ENCODE measurements at regions not wholly inside any gene's neighbourhood (a gene's known extent, or its start where the extent isn't known, plus 50 kb on each side); places are given as distances from the start of the nearest gene placed in this dataset.

DNA sequence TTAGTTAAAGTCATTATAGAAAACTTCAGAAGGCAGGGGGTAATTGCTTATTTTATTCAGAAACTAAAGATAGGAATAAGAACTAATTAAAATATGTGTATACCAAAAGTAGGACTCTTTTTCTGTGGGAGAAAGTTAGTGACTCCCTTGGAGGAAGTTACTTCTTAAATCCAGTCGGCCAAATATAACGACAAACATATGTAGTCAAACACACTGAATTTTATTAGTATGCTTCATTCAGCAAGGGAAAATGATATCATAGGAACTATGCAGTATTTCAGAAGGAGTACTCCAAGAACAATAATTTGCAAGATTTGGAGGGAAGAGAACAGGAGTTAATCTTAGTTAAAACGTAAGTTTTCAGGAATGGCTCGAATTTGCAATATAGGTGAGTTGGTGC, 432.6 kb downstream of the CYLC2 start (continued):
- TF ChIP-seq ATF7 (IDR thresholded peaks at IDR 0.05): no peak
- TF ChIP-seq ATF7 (CRISPR knock-in tag; IDR thresholded peaks at IDR 0.05): no peak
- no peak for TF ChIP-seq SP1 (IDR thresholded peaks at IDR 0.05)
- TF ChIP-seq SP1 (CRISPR knock-in tag; IDR thresholded peaks at IDR 0.05): no peak
- TF ChIP-seq ZNF850 (CRISPR knock-in tag; conservative IDR thresholded peaks at IDR 0.05): no peak

DNA sequence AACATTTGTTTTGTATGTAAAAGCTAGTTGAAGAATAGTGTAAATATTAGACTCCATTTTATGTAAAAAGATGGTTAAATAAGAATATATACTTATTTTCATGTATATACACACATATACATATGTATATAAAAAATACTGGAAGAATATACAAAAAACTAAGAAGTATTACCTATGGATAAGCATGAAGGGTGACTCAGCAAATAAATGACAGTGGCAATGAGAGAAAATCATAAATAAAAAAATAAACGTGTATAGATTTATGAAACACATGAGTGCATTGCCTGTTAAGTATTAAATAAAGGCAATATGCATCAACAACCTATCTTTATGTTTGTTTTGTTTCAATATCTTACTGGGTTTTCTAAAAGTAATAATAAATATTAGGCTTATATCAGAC, 435.3 kb downstream of the CYLC2 start:
- Histone ChIP-seq H2AFZ (ENCODE audit: low read length) (no peak overlapping the region), H3K4me1 (ENCODE audit: insufficient read depth, low read length) (no peaks in the 10 kb centered on the region), H4K20me1 (ENCODE audit: insufficient read depth, low read length) (no peaks in the 10 kb centered on the region), H3K27me3 (ENCODE audit: control insufficient read depth in 1 of 2, insufficient read depth in 2 of 2, low read length in 2 of 2) (no peaks in the 10 kb centered on the region), H3K27ac (ENCODE audit: extremely low read length, insufficient read depth, low read length) (no peak overlapping the region), H3K79me2 (ENCODE audit: insufficient read depth, low read length) (no peaks in the 10 kb centered on the region), H3K4me2 (ENCODE audit: low read depth, low read length) (no peak overlapping the region), H3K36me3 (replicated peaks in 1 of 2; ENCODE audit: control insufficient read depth in 1 of 2, insufficient read depth in 2 of 2, low read length in 2 of 2) (no peaks in the 10 kb centered on the region), H3K9ac (ENCODE audit: insufficient read depth, low read depth, low read length) (no peak overlapping the region), H3K4me3 (replicated peaks in 1 of 3; ENCODE audit: insufficient read depth in 1 of 3, low read depth in 2 of 3, low read length in 3 of 3) (no peak overlapping the region), H3K9me3 (ENCODE audit: low read length) (peaks cover 6% of the 10 kb centered on the region; the same call in 1 of the 2 replicates)
- TF ChIP-seq NFE2L2 (IDR thresholded peaks at IDR 0.05; ENCODE audit: low read length) (peak; percentile 84), SCMH1 (CRISPR knock-in tag; IDR thresholded peaks at IDR 0.05; ENCODE audit: borderline replicate concordance) (no peak), ZNF75D (CRISPR knock-in tag; IDR thresholded peaks at IDR 0.05; ENCODE audit: borderline replicate concordance) (no peak), ZMAT5 (CRISPR knock-in tag; IDR thresholded peaks at IDR 0.05; ENCODE audit: borderline replicate concordance, low read depth) (no peak), MAFK (conservative IDR thresholded peaks at IDR 0.05 in 1 of 2, IDR thresholded peaks at IDR 0.05 in 1 of 2; ENCODE audit: low read length in 2 of 2) (peak; percentile 20 to 46; a peak in 3 of 4 replicates)
- TF ChIP-seq, protein P1, sequence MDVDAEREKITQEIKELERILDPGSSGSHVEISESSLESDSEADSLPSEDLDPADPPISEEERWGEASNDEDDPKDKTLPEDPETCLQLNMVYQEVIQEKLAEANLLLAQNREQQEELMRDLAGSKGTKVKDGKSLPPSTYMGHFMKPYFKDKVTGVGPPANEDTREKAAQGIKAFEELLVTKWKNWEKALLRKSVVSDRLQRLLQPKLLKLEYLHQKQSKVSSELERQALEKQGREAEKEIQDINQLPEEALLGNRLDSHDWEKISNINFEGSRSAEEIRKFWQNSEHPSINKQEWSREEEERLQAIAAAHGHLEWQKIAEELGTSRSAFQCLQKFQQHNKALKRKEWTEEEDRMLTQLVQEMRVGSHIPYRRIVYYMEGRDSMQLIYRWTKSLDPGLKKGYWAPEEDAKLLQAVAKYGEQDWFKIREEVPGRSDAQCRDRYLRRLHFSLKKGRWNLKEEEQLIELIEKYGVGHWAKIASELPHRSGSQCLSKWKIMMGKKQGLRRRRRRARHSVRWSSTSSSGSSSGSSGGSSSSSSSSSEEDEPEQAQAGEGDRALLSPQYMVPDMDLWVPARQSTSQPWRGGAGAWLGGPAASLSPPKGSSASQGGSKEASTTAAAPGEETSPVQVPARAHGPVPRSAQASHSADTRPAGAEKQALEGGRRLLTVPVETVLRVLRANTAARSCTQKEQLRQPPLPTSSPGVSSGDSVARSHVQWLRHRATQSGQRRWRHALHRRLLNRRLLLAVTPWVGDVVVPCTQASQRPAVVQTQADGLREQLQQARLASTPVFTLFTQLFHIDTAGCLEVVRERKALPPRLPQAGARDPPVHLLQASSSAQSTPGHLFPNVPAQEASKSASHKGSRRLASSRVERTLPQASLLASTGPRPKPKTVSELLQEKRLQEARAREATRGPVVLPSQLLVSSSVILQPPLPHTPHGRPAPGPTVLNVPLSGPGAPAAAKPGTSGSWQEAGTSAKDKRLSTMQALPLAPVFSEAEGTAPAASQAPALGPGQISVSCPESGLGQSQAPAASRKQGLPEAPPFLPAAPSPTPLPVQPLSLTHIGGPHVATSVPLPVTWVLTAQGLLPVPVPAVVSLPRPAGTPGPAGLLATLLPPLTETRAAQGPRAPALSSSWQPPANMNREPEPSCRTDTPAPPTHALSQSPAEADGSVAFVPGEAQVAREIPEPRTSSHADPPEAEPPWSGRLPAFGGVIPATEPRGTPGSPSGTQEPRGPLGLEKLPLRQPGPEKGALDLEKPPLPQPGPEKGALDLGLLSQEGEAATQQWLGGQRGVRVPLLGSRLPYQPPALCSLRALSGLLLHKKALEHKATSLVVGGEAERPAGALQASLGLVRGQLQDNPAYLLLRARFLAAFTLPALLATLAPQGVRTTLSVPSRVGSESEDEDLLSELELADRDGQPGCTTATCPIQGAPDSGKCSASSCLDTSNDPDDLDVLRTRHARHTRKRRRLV (CRISPR knock-in tag; IDR thresholded peaks at IDR 0.05): no peak
- in situ Hi-C loops (cut with HindIII; ENCODE audit: extremely low pct_ligation_motif_present, low pct_unique_long_range_greater_than_20kb): no loop called here
- BruUV-seq (replicated peaks): no TSS peak
- intact Hi-C loops (cut with micrococcal nuclease; ENCODE audit: unreplicated experiment): no loop called here
- 2% methylated on average over 1 of the region's 1 CpG for WGBS (ENCODE audit: low lambda C conversion rate)
- DNase-seq (ENCODE audit: low spot score): no peak
- FAIRE-seq: no peak
- ChIA-PET CTCF (ENCODE audit: low intra/inter-chr PET ratio, low total read pairs) (no interaction called here), POLR2A (no interaction called here)
- ATAC-seq: no peak
